Fibroblast of the aortic adventitia (primary cell): ENCODE measurements at regions not wholly inside any gene's neighbourhood (a gene's known extent, or its start where the extent isn't known, plus 50 kb on each side); places are given as distances from the start of the nearest gene placed in this dataset.

ENCODE experiments used
- DNase-seq: peaks from one replicate; pipeline ENCODE4 v3.0.0-alpha.2; 2010; ENCODE audit warnings: low read depth
- H3K4me3 ChIP-seq: 2 replicates; pipeline ENCODE4 v1.5.1; 2011; ENCODE audit warnings: low read depth, mild to moderate bottlenecking, control low read depth, low read length, moderate library complexity
- CTCF ChIP-seq: IDR thresholded peaks from 2 replicates; pipeline ENCODE4 v1.5.1; 2011; ENCODE audit warnings: mild to moderate bottlenecking, low read length, control low read depth, inconsistent platforms; ENCODE audit not compliant: insufficient read depth

- no peak for TF ChIP-seq CTCF
- peak; percentile 6 for DNase-seq
- no peak overlapping the region for H3K4me3 ChIP-seq
These were observed 407.7 kb downstream of the LMO7 start for GRCh38 chr13:76043874-76044273.

DNA sequence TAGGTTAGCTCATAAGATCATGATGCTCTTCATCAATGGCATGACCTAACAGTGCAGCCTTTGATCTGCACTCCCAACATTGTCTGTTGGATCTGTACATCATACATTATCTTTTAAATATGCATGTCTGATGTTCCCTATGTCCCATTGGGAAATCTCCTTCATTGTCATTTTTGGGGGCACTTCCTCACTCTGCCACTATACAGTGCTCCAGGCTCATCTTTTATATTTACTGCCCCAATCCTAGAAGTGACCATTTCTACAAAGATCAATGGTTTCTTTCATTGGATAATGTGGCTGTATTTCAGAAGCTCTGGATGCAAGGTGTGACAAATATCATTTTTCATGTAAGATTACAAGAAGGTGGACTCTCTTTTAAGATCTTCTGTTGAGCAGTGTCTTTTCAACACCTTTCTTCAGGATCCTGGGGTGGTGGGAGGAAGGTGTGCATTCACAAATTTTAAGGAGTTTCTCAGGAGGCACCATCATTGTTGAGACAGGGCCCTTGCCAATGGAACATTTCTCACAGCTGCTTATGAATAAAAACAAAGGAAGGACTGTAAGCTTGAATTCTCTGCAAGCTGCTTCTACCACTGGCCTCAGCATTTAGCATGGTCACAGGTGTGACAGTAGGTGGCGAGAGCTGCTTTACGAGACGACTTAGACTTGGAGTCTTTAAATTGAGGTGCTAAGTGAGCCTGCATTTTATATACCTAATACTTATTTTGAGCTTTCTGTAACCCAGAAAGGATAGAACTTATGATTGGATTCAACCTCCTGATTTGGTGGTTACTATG is 403.0 kb downstream of the LMO7 start:
- peak; percentile 25 for TF ChIP-seq CTCF
- DNase-seq: no peak
- H3K4me3 ChIP-seq: no peak overlapping the region

GRCh38 chr13:76036176-76036575 is 400.0 kb downstream of the LMO7 start:
- no peak for TF ChIP-seq CTCF
- DNase-seq: no peak
- H3K4me3 ChIP-seq: no peak overlapping the region

GRCh38 chr13:76035711-76036110 is 399.6 kb downstream of the LMO7 start:
- no peak for TF ChIP-seq CTCF
- DNase-seq: peak; percentile 13
- no peak overlapping the region for H3K4me3 ChIP-seq

DNA sequence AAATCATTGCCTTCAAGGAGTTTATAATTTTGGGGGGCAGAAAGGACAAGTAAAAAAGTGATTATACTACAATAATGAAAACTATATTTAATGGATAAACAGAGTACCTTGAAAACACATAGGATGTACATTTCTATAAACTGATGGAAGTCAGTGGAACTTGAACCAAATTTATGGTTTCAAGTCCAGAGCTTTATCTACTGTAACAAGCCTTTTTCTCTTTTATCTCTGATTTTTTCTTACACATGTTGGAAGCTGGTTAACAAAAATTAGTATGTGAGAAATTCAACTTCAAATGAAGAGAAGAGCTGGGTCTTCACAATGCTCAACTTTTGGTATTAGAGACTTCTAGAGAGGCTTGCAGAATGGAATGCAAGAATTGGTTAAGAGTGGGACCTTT is 393.6 kb downstream of the LMO7 start:
- no peak overlapping the region for H3K4me3 ChIP-seq
- TF ChIP-seq CTCF: no peak
- DNase-seq: no peak

DNA sequence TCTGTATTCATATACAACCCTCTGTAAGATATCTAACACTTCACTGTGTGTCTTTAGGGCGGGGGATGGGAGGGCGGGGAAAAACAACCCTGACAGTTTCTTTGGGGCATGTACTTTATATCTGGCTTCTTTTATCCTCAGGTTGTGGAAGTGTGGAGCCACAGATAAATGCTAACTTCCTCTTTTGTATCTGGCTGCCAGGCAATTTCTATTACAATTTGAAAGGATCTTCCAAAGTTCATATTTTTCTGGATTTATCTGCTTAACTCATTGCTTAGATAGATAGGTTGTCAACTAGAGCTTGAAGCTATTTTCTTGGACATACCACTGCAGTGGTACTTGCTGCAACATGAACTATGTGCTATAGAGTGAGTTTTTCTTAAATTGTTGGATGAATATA is 393.0 kb downstream of the LMO7 start:
- H3K4me3 ChIP-seq: no peak overlapping the region
- no peak for DNase-seq
- TF ChIP-seq CTCF: no peak

DNA sequence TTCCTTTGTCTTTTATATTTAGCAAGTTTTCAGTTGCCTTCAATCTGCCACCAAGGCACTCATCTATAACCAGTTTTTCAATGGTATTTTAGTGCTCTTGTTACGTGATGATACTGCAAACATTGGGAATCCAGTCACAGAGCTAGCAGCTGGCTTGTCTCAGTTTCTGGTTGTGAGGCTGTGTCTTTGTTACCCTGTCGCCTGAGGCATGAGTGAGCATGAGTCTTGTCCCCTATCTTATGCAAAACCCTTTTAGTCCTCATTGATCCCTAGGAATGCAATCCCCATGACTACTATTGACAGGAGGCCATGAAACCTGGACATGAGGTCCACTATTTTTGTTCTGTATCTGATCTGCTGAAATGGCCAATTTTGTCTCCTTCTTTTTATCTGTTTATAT is 391.0 kb downstream of the LMO7 start:
- TF ChIP-seq CTCF: no peak
- H3K4me3 ChIP-seq: no peak overlapping the region
- no peak for DNase-seq
